Endothelial cell (in vitro differentiated cells): ENCODE measurements at regions not wholly inside any gene's neighbourhood (a gene's known extent, or its start where the extent isn't known, plus 50 kb on each side); places are given as distances from the start of the nearest gene placed in this dataset.
"Not testable (repeated sequence)": the region's sequence is repeated elsewhere in the genome, so short reads cannot be mapped to it uniquely, and the experiment has no call there.

Experiments
- DNase-seq: peaks from one replicate; pipeline ENCODE4 v3.0.0; 2021; ENCODE audit warnings: low spot score
- H3K27ac Mint-ChIP-seq: one replicate; pipeline ENCODE4 v1.8.0; 2021; ENCODE audit warnings: mixed read lengths, inconsistent platforms; ENCODE audit not compliant: unreplicated experiment
- H3K27me3 Mint-ChIP-seq: one replicate; pipeline ENCODE4 v1.8.0; 2021; ENCODE audit warnings: mild to moderate bottlenecking, moderate library complexity, mixed read lengths, inconsistent platforms; ENCODE audit not compliant: unreplicated experiment
- H3K36me3 Mint-ChIP-seq: one replicate; pipeline ENCODE4 v1.8.0; 2021; ENCODE audit warnings: mild to moderate bottlenecking, low read depth, mixed read lengths, inconsistent platforms; ENCODE audit not compliant: unreplicated experiment
- H3K4me1 Mint-ChIP-seq: one replicate; pipeline ENCODE4 v1.8.0; 2021; ENCODE audit warnings: mild to moderate bottlenecking, mixed read lengths, inconsistent platforms; ENCODE audit not compliant: unreplicated experiment
- H3K4me3 Mint-ChIP-seq: one replicate; pipeline ENCODE4 v1.8.0; 2021; ENCODE audit warnings: mild to moderate bottlenecking, mixed read lengths, inconsistent platforms; ENCODE audit not compliant: unreplicated experiment
- H3K9me3 Mint-ChIP-seq: one replicate; pipeline ENCODE4 v1.8.0; 2021; ENCODE audit warnings: mixed read lengths, inconsistent platforms; ENCODE audit not compliant: unreplicated experiment
- CTCF ChIP-seq: fragments of 200-600 bp; sonication (generic); IDR thresholded peaks from one replicate; pipeline ENCODE4 v1.5.0; 2021; ENCODE audit warnings: antibody characterized with exemption; ENCODE audit not compliant: unreplicated experiment

- Mint-ChIP-seq H3K36me3 (peaks cover 2% of the 10 kb centered on the region), H3K4me3 (no peak overlapping the region), H3K27me3 (no peaks in the 10 kb centered on the region), H3K4me1 (no peaks in the 10 kb centered on the region), H3K9me3 (no peaks in the 10 kb centered on the region), H3K27ac (no peak overlapping the region)
- no peak for TF ChIP-seq CTCF
- DNase-seq: no peak
Observed at GRCh38 chr4:170887396-170887795, 797.6 kb upstream of the AADAT start.

GRCh38 chr4:170884969-170885570 is 795.3 kb upstream of the AADAT start:
- TF ChIP-seq CTCF: no peak
- Mint-ChIP-seq H3K4me3 (no peak overlapping the region), H3K4me1 (no peaks in the 10 kb centered on the region), H3K27ac (no peak overlapping the region), H3K9me3 (no peaks in the 10 kb centered on the region), H3K27me3 (peaks cover 2% of the 10 kb centered on the region), H3K36me3 (no peaks in the 10 kb centered on the region)
- DNase-seq: no peak

- H3K9me3 Mint-ChIP-seq, H3K27ac Mint-ChIP-seq, H3K4me1 Mint-ChIP-seq, DNase-seq, H3K4me3 Mint-ChIP-seq, H3K36me3 Mint-ChIP-seq, H3K27me3 Mint-ChIP-seq: not testable (repeated sequence)
Observed at GRCh38 chr4:170881646-170882045, 791.9 kb upstream of the AADAT start.

GRCh38 chr4:170875868-170876267 is 786.1 kb upstream of the AADAT start:
- DNase-seq: no peak
- TF ChIP-seq CTCF: no peak
- no peaks in the 10 kb centered on the region for H3K36me3 Mint-ChIP-seq
- no peak overlapping the region for H3K4me3 Mint-ChIP-seq
- H3K9me3 Mint-ChIP-seq: no peaks in the 10 kb centered on the region
- H3K4me1 Mint-ChIP-seq: no peaks in the 10 kb centered on the region
- H3K27ac Mint-ChIP-seq: no peak overlapping the region
- H3K27me3 Mint-ChIP-seq: peaks cover under 1% of the 10 kb centered on the region

- H3K27ac Mint-ChIP-seq: no peak overlapping the region
Observed at GRCh38 chr4:170872794-170873193, 783.0 kb upstream of the AADAT start.

More at GRCh38 chr4:170872794-170873193, 783.0 kb upstream of the AADAT start:
- Mint-ChIP-seq H3K4me1 (no peaks in the 10 kb centered on the region), H3K9me3 (no peaks in the 10 kb centered on the region), H3K27me3 (peaks cover 2% of the 10 kb centered on the region), H3K4me3 (no peak overlapping the region), H3K36me3 (no peaks in the 10 kb centered on the region)
- TF ChIP-seq CTCF: no peak
- DNase-seq: no peak
